Hippocampal formation (tissue), 2 donors: ENCODE measurements at regions not wholly inside any gene's neighbourhood (a gene's known extent, or its start where the extent isn't known, plus 50 kb on each side); places are given as distances from the start of the nearest gene placed in this dataset.
"Not testable (repeated sequence)": the region's sequence is repeated elsewhere in the genome, so short reads cannot be mapped to it uniquely, and the experiment has no call there.

Source experiments
- DNase-seq, 2 donors: peaks; one replicate each; lab custom pipeline; 2025; lab: John Stamatoyannopoulos, UW

DNA sequence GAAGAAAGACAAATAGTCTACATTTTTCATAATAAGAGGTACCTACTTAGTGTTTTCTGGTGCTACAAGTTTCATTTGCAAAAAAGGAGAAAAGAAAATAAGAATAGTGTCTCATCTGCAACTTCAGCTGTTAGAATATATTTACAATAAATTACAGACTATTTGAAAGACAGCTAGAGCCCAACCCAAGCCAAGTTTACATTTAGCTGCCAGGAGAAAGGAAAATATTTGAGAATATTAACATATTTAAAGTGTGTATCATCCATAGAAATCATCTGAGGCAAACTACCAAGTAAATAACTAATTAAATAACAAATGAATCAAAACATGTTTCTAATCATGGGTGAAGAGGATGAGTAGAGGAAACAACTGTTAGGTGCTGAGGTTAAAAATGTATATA, 209.2 kb upstream of the ZSWIM2 start:
- DNase-seq = no peak

DNA sequence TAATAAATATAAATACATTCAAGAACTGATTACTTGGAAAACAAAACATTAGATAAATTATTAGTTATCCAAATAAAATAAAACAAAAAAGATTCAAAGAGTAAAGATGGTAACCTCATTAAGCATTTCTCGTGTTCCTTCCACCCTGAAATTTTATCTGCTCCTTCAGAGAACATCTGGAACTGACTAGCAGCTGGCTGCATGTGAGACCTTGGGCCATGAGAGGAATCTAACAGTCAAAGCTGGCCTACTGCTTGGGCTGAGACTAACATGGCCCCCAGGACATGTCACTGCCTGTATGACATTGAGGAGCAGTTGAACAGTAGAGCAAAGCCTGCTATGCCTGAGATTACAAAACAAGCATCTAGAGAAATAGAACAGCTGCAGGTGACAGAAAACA, 208.5 kb upstream of the ZSWIM2 start:
- DNase-seq = no peak

DNA sequence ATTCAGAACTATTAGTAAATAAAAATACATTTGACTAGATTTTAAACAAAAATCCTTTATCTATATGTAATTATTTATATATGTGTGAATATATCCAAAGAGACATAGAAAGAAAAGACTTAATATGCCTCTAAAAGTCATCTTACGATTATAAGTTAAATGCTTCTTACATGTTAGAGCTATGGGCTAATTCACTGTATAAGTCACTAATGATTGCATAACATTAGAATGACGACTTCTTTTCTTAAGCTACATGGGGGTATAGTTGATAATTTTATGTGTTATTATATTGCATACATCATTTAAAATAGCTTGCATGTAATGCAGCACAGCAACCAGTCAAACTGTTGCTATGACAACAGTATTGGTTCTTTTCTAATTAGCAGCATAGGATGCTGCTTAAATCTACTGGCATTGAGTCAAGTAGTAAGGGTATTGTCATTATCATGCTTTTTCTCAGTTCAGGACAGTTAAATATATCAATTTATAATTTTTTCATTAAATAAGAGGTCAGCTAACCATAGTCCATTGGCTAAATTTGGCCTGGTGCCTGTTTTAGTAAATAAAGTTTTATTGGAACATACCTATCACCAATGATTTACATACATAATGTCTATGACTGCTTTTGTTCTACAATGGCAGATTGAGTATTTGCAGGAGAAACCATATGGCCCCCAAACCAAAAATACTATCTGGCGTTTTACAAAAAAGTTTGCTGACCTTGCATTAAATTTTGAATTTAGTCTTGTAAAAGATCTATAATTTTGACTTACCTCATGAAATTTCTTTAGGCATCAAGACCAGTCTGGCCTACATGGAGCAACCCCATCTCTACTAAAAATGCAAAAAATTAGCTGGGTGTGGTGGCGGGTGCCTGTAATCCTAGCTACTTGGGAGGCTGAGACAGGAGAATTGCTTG, 207.7 kb upstream of the ZSWIM2 start:
- no peak for DNase-seq

DNA sequence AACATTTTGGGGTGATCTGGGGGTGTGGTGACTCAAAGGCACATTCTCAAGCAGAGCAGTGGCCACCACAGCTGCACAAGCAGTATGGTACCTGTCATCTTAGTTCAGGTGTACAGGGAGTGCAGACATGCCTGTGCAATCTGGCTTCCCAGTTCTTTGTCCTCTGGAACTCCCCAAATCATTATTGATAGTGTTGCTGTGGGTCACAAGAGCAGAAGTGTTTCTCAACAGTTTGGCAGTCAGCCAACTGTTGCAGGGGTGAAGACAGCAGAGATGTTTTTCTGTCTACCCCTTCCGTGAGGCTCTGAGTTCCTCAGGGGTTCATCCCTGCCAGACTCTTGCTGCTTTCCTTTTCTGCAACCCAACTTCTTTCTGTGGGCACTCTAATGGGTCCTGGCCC, 206.5 kb upstream of the ZSWIM2 start:
- no peak for DNase-seq

DNA sequence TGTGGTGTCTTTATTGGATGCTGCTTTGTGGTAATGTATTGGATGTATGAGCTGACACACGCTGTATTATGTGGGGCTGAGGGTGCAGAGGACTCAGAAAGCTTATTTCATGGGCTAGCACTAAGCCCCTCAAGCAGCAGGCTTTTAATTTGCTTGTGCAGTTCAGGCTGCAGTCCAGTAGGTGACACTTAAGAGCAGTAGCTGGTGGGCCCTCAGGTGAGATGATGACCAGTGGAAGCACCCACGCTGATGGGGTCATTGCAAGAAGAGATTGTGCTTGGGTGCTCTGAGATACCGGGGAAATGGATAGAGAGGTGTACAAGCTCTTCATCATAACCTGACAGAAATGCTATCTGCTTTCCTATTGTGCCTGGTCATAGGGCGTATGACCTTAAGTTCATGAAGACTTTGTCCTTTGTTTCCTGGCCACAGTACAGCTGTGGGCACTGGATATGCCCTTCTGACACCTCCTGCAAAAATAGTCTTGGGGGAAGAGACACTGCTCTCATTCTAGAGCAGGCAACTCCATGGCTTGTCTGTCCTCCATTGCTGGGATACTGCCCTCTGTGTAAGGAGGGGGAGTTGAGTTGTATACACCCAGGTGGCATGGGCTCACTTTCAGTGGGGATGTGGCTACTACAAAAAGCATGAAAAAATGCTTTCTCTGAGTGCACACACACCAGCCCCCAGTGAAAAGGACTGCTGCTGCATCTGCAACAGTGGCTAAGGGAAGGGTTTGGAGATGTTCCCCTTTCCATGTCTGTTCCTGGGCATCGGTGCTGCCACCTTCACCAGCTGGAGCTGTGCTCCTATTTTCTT, 205.7 kb upstream of the ZSWIM2 start:
- no peak for DNase-seq

- no peak for DNase-seq
Measured at GRCh38 chr2:187051350-187051749, 202.4 kb upstream of the ZSWIM2 start.

DNA sequence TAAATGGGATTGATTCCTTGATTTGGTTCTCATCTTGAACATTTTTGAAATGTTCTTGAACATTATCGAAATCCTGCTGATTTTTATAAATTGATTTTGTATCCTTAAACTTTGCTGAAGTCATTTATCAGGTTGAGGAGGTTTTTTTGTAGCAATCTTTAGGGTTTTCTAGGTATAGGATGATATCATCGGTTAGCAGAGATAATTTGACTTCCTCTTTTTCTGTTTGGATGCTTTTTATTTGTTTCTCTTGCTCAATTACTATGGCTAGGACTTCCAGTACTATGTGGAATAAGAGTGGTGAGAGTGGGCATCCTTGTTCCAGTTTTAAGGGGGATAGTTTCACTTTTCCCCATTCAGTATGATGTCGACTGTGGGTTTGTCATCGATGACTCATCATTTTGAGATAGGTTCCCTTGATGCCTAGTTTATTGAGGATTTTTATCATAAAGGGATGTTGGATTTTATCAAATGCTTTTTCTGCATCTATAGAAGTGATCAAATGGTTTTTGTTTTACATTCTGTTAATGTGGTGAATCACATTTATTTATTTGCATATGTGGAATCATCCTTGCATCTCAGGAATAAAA, 201.5 kb upstream of the ZSWIM2 start:
- no peak for DNase-seq

GRCh38 chr2:187037310-187037709, 188.3 kb upstream of the ZSWIM2 start:
- no peak for DNase-seq

- DNase-seq = no peak
Measured at GRCh38 chr2:187034434-187034833, 185.5 kb upstream of the ZSWIM2 start.

DNA sequence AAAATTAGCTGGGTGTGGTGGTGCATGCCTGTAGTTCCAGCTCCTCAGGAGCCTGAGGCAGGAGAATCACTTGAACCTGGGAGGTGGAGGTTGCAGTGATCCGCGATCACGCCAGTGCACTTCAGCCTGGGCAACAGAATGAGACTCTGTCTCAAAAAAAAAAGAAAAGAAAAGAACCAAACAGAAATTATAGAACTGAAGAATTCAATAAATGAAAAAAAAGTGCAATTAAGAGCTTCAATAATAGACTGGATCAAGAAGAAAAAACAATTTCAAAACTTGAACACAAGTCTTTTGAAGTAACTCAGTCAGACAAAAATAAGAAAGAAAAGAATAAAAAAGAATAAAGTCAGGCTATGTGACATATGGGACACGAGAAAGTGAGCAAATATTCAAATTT, 175.8 kb upstream of the ZSWIM2 start:
- no peak for DNase-seq

DNA sequence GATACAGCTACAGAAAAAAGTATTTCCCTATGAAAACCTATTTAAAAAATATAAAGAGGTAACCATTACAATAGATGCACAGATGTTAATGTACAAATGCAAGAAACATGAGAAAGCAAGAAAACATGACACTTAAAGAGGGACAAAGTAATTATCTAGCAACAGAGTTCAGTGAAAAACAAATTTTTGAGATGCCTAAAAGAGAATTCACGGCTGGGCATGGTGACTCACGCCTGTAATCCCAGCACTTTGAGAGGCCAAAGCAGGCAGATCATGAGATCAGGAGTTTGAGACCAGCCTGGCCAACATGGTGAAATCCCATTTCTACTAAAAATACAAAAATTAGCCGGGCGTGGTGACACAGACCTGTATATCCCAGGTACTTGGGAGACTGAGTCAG, 175.0 kb upstream of the ZSWIM2 start:
- DNase-seq = not testable (repeated sequence)

- DNase-seq = no peak
Measured at GRCh38 chr2:187017438-187017837, 168.5 kb upstream of the ZSWIM2 start.

DNA sequence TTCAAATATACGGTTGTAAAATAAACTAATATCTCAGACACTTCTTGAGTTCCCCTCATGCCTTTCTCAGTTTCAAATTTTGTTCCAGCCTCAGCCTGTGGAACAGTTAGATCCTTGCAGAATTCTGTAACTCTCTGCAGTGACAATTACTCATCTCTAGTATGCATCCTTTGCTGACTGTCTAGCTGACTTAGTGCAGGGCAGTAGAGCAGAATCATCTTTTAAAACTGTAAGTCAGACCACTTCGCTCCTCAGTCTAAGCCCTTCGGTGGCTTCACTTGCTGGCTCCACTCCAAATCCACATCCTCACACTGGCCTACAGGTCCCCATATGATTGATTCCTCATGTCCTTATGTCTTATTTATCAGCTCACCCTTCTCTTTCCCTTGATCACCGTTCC, 164.1 kb upstream of the ZSWIM2 start:
- DNase-seq = no peak

DNA sequence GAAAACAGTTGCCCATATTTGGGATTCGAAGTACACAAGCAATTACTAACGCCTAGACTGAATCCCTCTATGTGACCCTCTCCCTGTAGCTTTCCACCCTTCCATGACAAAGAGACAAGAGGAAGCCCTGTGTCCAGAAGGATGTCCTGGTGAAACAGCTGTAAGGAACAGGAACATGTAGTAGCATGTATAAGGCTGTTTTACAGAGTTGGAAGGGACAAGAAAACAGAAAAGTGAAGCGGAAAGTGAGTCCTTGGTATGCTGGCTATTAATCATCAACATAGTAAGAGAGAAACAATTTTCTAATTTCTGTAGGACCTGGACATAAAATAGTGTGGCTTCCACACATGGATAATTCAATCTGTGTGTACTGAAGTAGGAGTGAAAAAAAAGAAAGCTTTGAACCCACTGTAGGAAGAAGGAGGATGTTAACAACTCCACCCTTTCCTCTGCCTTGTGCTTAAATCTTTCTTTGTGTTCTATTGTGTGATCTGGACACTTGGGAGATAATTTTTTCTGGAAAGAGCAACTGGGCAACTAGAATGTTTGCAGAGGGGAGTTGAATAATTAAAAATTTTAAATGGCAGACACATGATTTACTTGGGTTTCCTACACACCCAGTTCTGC, 162.3 kb upstream of the ZSWIM2 start:
- DNase-seq = no peak

DNA sequence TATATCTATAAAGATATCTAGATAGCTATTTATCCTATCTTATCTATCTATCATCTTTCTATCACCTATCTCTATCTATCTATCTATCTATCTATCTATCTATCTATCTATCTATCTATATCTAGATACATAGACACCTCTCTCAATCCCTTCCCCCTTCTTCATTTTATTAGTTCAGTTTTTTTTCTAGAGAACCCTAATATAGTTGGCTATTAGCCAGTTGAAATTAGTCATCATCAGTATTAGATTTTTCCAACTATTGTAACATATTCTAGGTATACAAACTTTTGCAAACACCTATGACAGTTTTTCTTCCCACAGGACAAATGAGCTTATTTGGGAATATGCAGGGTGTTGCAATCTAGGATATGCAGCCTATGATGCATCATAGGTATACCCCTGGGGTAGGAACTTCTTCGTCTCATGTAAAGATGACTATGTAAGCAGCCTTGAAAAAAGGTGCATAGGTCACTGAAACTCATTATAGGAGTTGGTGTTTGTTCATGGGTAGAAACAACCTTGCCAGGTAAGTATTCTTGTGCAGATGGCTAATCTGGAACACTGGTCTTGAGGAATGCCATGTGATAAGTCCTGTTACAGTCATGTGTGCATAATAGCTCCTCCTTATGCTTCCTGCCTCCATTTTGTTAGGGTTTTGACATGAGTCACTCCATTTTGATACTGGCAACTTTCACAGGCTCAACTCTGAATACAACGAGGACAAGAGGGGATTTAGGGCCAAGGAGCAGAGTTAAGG, 160.7 kb upstream of the ZSWIM2 start:
- no peak for DNase-seq

- no peak for DNase-seq
Measured at GRCh38 chr2:187008111-187008510, 159.1 kb upstream of the ZSWIM2 start.

- DNase-seq = no peak
Measured at GRCh38 chr2:187003611-187004010, 154.6 kb upstream of the ZSWIM2 start.

DNA sequence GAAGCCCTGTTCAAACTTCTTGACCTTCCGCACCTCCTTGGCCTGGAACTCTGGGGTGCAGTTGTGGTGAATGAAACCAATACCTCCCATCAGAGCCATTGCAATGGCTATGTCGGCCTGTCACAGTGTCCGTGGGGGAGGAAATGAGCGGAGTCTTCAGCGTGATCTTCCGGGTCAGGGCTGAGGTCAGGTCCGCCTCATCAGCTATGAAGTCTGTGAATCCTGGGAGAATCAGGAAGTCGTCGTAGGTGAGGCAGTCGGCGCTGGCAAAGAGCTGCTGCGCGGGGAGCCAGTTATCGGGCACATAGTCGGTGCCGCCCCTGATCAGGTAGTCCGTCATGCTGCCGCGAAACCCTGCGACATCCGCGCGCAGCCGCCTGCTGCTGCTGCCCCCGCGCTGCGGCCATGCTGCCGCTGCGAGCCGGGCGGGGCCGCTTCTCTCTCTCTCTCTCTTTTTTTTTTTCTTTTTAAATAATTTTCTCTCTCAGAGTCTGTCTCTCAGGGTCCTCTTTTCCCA, 154.1 kb upstream of the ZSWIM2 start:
- DNase-seq = no peak

- no peak for DNase-seq
Measured at GRCh38 chr2:187002242-187002641, 153.3 kb upstream of the ZSWIM2 start.

DNA sequence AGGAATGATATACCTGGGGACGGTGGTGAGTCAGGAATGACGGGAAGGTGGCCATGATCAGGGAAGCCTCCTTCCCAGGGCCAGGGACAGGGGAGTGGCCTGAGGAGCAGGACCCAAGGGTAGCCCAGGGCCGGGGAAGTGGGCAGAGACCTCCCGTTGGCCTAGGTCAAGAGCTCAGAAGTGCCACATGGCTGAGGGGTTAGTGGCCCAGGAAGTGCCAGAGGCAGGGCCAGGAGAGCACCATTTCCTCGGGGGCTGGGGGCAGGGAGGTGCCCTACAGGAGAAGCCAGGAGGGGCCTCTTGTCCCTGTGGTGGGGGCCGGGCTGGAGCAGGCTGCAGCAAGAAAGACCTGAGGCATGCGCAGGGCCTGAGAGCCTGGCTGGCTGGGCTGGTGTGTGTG, 152.3 kb upstream of the ZSWIM2 start:
- no peak for DNase-seq

DNA sequence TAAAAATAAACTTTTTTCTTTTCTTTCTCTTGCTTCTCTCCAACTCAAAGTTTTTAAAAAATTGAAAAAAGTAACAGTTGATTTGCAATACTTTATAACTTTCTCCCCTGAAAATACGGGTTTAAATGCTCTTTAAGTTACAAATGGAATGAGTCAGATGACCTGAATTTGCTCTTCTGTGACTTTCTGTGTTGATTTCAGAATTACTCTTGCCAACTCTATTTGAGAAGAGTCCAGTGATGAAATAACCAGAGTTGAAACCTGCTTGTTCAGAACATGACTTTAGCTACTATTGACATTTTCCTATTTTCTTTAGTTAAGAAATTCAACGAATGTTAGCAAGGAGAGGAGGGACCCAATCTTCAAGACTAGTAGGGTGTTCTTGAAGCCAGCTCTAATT, 146.1 kb upstream of the ZSWIM2 start:
- no peak for DNase-seq
